WTC11 (cell line): ENCODE measurements at regions not wholly inside any gene's neighbourhood (a gene's known extent, or its start where the extent isn't known, plus 50 kb on each side); places are given as distances from the start of the nearest gene placed in this dataset.
"Not testable (repeated sequence)": the region's sequence is repeated elsewhere in the genome, so short reads cannot be mapped to it uniquely, and the experiment has no call there.

Experiments used
- ATAC-seq: fragments of 200-7000 bp; cut with Tn5 transposase; 2 replicates; pipeline ENCODE4 v1.10.0; 2021; ENCODE audit warnings: mild to moderate bottlenecking, moderate library complexity
- CTCF ChIA-PET: fragments of 300-600 bp; sonication (Branson Sonifier 250); formaldehyde crosslinking; loops from one replicate; lab custom pipeline; 2021; ENCODE audit warnings: antibody characterized with exemption; lab: Charles Lee
- POLR2A ChIA-PET: fragments of 350-600 bp; sonication (Branson Sonifier 250); formaldehyde crosslinking; loops from one replicate; lab custom pipeline; 2021; ENCODE audit warnings: antibody characterized with exemption; lab: Charles Lee
- DNase-seq: peaks from one replicate; pipeline ENCODE4 v3.0.0; 2021; ENCODE audit warnings: low spot score
- H3K27ac Mint-ChIP-seq: 2 replicates; pipeline ENCODE4 v1.8.0; 2021; ENCODE audit warnings: mixed read lengths
- H3K27me3 Mint-ChIP-seq: 2 replicates; pipeline ENCODE4 v1.8.0; 2021; ENCODE audit warnings: low read depth, mild to moderate bottlenecking, moderate library complexity, mixed read lengths
- H3K36me3 Mint-ChIP-seq: 2 replicates; pipeline ENCODE4 v1.8.0; 2021; ENCODE audit warnings: mixed read lengths
- H3K4me1 Mint-ChIP-seq: 2 replicates; pipeline ENCODE4 v1.8.0; 2022; ENCODE audit warnings: mixed read lengths
- H3K4me3 Mint-ChIP-seq: 2 replicates; pipeline ENCODE4 v1.8.0; 2021; ENCODE audit warnings: mild to moderate bottlenecking, moderate library complexity, mixed read lengths
- H3K9me3 Mint-ChIP-seq: 2 replicates; pipeline ENCODE4 v1.8.0; 2021; ENCODE audit warnings: mixed read lengths
- CBFB ChIP-seq: sonication (generic); formaldehyde crosslinking; IDR thresholded peaks from 2 replicates; pipeline ENCODE4 v1.8.1; 2022; ENCODE audit warnings: mild to moderate bottlenecking, low read depth, missing genetic modification reagents
- FOXJ3 ChIP-seq: sonication (generic); formaldehyde crosslinking; IDR thresholded peaks from 2 replicates; pipeline ENCODE4 v1.9.0; 2021; ENCODE audit warnings: missing genetic modification reagents, mild to moderate bottlenecking, borderline replicate concordance
- GABPB1 ChIP-seq: sonication (generic); formaldehyde crosslinking; IDR thresholded peaks from 2 replicates; pipeline ENCODE4 v1.8.1; 2023; ENCODE audit warnings: mild to moderate bottlenecking, missing genetic modification reagents
- KAT7 ChIP-seq: sonication (generic); formaldehyde crosslinking; IDR thresholded peaks from 2 replicates; pipeline ENCODE4 v1.8.1; 2023; ENCODE audit warnings: missing genetic modification reagents, mild to moderate bottlenecking, borderline replicate concordance
- NR3C1 ChIP-seq: sonication (generic); formaldehyde crosslinking; conservative IDR thresholded peaks from 2 replicates; pipeline ENCODE4 v1.8.1; 2023; ENCODE audit warnings: low read depth, mild to moderate bottlenecking, missing genetic modification reagents
- SOX15 ChIP-seq: fragments of 250-450 bp; sonication (Bioruptor Pico); IDR thresholded peaks from 2 replicates; pipeline ENCODE4 v1.9.0; 2021; ENCODE audit warnings: mild to moderate bottlenecking
- ZBTB21 ChIP-seq: sonication (generic); formaldehyde crosslinking; IDR thresholded peaks from 2 replicates; pipeline ENCODE4 v1.8.1; 2023; ENCODE audit warnings: mild to moderate bottlenecking, missing genetic modification reagents, borderline replicate concordance
- ZNF138 ChIP-seq: sonication (generic); formaldehyde crosslinking; conservative IDR thresholded peaks from 2 replicates; pipeline ENCODE4 v1.8.1; 2022; ENCODE audit warnings: mild to moderate bottlenecking, moderate library complexity, missing genetic modification reagents
- ZNF232 ChIP-seq: sonication (generic); formaldehyde crosslinking; IDR thresholded peaks from 2 replicates; pipeline ENCODE4 v1.8.0; 2022; ENCODE audit warnings: mild to moderate bottlenecking, missing genetic modification reagents
- ZNF416 ChIP-seq: fragments of 250-450 bp; sonication (Bioruptor Pico); IDR thresholded peaks from 2 replicates; pipeline ENCODE4 v1.9.0; 2021; ENCODE audit warnings: mild to moderate bottlenecking, inconsistent platforms
- TF ChIP-seq, protein P1 (sequence below): sonication (generic); formaldehyde crosslinking; IDR thresholded peaks from 2 replicates; pipeline ENCODE4 v1.8.1; 2022; ENCODE audit warnings: mild to moderate bottlenecking, missing genetic modification reagents, moderate library complexity, borderline replicate concordance
- TF ChIP-seq, protein P2 (sequence below): sonication (generic); formaldehyde crosslinking; IDR thresholded peaks from 2 replicates; pipeline ENCODE4 v1.8.0; 2022; ENCODE audit warnings: missing genetic modification reagents
- TF ChIP-seq, protein P3 (sequence below): fragments of 250-450 bp; sonication (Bioruptor Pico); IDR thresholded peaks from 2 replicates; pipeline ENCODE4 v1.8.0; 2021; ENCODE audit warnings: mild to moderate bottlenecking
- TF ChIP-seq, protein P4 (sequence below): sonication (generic); formaldehyde crosslinking; IDR thresholded peaks from 2 replicates; pipeline ENCODE4 v1.8.1; 2023; ENCODE audit warnings: mild to moderate bottlenecking, missing genetic modification reagents
- TF ChIP-seq, protein P5 (sequence below): fragments of 250-450 bp; sonication (Bioruptor Pico); IDR thresholded peaks from 2 replicates; pipeline ENCODE4 v1.9.0; 2021; ENCODE audit warnings: mild to moderate bottlenecking
- TF ChIP-seq, protein P6 (sequence below): fragments of 200-600 bp; IDR thresholded peaks from 2 replicates; pipeline ENCODE4 v1.8.0; 2022; ENCODE audit warnings: antibody characterized with exemption
- TF ChIP-seq, protein P7 (sequence below): sonication (generic); formaldehyde crosslinking; IDR thresholded peaks from 2 replicates; pipeline ENCODE4 v1.8.0; 2023; ENCODE audit warnings: mild to moderate bottlenecking, missing genetic modification reagents

DNA sequence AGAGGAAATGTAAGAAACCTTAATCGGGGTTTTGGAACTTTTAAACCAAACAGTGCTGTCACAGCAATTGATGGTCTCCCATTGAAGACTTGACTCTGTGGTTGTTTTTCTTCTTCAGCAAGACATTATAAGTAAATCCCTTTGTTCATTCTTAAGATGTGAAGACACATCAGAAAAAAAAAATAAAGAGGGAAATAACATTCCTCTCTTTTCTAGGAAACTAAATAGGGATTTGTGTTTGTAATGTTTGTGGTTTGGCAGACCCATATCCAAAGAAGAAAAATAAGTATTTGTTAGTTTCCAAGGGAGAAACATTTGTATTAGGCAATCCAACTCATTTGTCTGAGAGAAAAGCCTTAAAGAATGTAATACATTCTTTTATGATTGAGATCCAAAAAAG lies 359.9 kb downstream of the DSC3 start (continued):
- TF ChIP-seq, protein P1, sequence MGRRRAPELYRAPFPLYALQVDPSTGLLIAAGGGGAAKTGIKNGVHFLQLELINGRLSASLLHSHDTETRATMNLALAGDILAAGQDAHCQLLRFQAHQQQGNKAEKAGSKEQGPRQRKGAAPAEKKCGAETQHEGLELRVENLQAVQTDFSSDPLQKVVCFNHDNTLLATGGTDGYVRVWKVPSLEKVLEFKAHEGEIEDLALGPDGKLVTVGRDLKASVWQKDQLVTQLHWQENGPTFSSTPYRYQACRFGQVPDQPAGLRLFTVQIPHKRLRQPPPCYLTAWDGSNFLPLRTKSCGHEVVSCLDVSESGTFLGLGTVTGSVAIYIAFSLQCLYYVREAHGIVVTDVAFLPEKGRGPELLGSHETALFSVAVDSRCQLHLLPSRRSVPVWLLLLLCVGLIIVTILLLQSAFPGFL: no peak
- TF ChIP-seq SOX15 (CRISPR knock-in tag) (no peak), CBFB (no peak), ZBTB21 (CRISPR knock-in tag) (no peak)
- TF ChIP-seq, protein P2, sequence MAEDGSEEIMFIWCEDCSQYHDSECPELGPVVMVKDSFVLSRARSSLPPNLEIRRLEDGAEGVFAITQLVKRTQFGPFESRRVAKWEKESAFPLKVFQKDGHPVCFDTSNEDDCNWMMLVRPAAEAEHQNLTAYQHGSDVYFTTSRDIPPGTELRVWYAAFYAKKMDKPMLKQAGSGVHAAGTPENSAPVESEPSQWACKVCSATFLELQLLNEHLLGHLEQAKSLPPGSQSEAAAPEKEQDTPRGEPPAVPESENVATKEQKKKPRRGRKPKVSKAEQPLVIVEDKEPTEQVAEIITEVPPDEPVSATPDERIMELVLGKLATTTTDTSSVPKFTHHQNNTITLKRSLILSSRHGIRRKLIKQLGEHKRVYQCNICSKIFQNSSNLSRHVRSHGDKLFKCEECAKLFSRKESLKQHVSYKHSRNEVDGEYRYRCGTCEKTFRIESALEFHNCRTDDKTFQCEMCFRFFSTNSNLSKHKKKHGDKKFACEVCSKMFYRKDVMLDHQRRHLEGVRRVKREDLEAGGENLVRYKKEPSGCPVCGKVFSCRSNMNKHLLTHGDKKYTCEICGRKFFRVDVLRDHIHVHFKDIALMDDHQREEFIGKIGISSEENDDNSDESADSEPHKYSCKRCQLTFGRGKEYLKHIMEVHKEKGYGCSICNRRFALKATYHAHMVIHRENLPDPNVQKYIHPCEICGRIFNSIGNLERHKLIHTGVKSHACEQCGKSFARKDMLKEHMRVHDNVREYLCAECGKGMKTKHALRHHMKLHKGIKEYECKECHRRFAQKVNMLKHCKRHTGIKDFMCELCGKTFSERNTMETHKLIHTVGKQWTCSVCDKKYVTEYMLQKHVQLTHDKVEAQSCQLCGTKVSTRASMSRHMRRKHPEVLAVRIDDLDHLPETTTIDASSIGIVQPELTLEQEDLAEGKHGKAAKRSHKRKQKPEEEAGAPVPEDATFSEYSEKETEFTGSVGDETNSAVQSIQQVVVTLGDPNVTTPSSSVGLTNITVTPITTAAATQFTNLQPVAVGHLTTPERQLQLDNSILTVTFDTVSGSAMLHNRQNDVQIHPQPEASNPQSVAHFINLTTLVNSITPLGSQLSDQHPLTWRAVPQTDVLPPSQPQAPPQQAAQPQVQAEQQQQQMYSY (CRISPR knock-in tag): no peak
- TF ChIP-seq, protein P3, sequence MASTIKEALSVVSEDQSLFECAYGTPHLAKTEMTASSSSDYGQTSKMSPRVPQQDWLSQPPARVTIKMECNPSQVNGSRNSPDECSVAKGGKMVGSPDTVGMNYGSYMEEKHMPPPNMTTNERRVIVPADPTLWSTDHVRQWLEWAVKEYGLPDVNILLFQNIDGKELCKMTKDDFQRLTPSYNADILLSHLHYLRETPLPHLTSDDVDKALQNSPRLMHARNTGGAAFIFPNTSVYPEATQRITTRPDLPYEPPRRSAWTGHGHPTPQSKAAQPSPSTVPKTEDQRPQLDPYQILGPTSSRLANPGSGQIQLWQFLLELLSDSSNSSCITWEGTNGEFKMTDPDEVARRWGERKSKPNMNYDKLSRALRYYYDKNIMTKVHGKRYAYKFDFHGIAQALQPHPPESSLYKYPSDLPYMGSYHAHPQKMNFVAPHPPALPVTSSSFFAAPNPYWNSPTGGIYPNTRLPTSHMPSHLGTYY: no peak
- TF ChIP-seq, protein P4, sequence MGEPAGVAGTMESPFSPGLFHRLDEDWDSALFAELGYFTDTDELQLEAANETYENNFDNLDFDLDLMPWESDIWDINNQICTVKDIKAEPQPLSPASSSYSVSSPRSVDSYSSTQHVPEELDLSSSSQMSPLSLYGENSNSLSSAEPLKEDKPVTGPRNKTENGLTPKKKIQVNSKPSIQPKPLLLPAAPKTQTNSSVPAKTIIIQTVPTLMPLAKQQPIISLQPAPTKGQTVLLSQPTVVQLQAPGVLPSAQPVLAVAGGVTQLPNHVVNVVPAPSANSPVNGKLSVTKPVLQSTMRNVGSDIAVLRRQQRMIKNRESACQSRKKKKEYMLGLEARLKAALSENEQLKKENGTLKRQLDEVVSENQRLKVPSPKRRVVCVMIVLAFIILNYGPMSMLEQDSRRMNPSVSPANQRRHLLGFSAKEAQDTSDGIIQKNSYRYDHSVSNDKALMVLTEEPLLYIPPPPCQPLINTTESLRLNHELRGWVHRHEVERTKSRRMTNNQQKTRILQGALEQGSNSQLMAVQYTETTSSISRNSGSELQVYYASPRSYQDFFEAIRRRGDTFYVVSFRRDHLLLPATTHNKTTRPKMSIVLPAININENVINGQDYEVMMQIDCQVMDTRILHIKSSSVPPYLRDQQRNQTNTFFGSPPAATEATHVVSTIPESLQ (CRISPR knock-in tag): no peak

DNA sequence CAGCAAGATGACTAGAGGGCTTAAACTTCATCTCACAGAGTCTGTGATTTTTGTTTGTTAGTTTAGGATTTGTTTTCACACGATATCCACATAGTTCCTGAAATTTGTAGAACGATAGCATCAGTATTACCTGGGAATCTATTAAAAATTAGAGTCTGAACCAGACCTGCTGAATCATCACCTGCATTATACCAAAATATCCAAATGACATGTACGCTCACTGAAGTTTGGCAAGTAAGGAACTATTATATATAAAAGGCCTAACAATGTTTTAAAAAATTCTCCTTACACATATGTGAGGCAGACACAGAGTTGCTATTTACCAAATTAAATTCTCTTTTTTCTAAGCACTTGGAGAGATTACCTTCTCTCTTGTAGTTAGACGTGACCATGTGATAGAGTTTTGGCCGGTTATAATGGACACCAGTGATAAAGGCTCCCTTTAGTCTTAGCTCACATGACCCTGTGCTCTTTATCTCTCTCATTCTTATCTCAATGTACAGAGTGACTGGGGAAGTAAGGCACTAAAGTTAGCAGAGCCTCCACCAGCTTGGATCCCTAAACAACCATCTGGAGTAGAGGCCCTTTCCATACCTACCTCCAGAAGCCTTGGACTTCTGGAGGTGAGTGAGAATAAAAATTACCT lies 363.1 kb downstream of the DSC3 start:
- CTCF ChIA-PET: no interaction called here
- TF ChIP-seq ZNF232 (CRISPR knock-in tag): no peak
- ATAC-seq: no peak
- Mint-ChIP-seq H3K27ac (no peak overlapping the region), H3K36me3 (no peaks in the 10 kb centered on the region), H3K4me1 (no peaks in the 10 kb centered on the region; the same call in 1 of the 2 replicates), H3K9me3 (no peaks in the 10 kb centered on the region), H3K27me3 (no peaks in the 10 kb centered on the region), H3K4me3 (no peak overlapping the region)
- no peak for DNase-seq
- POLR2A ChIA-PET: no interaction called here

DNA sequence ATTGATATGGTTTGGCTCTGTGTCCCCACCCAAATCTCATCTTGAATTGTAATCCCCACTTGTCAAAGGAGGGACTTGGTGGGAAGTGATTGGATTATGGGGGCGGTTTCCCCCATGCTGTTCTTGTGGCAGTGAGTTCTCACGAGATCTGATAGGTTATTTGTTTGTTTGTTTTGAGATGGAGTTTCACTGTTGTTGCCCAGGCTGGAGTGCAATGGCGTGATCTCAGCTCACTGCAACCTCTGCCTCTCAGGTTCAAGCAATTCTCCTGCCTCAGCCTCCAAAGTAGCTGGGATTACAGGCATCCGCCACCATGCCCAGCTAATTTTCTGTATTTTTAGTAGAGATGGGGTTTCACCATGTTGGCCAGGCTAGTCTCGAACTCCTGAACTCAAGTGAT lies 364.7 kb downstream of the DSC3 start:
- ATAC-seq, H3K9me3 Mint-ChIP-seq, DNase-seq, H3K4me1 Mint-ChIP-seq, POLR2A ChIA-PET, H3K36me3 Mint-ChIP-seq, H3K27ac Mint-ChIP-seq, H3K27me3 Mint-ChIP-seq, H3K4me3 Mint-ChIP-seq, CTCF ChIA-PET: not testable (repeated sequence)

DNA sequence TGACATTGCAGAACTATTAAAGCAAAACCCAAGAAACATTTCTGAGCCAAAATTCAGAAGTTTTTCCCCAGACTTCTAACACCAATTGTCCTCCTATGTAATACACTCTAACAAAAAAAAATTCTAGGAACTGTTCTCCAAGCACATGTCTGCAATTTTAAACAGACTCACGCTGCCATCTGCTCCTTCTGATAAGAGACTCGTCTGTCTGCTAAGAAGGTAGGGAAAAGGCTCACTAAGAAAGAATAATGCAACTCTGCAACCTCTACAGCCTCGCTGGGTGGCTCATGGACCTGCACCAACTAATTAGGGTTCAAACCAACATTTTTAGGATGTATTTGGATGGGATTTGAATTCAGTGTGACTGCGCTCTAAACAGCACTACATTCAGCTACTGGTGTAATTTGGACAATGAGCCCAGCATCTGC lies 366.5 kb downstream of the DSC3 start:
- CTCF ChIA-PET: no interaction called here
- DNase-seq (no peak), ATAC-seq (no peak)
- POLR2A ChIA-PET: no interaction called here
- no peaks in the 10 kb centered on the region for H3K27me3 Mint-ChIP-seq
- H3K4me1 Mint-ChIP-seq: no peaks in the 10 kb centered on the region
- no peak overlapping the region for H3K4me3 Mint-ChIP-seq
- H3K27ac Mint-ChIP-seq: no peak overlapping the region
- peaks cover 16% of the 10 kb centered on the region for H3K9me3 Mint-ChIP-seq
- H3K36me3 Mint-ChIP-seq: peaks cover 12% of the 10 kb centered on the region
- TF ChIP-seq, protein P5, sequence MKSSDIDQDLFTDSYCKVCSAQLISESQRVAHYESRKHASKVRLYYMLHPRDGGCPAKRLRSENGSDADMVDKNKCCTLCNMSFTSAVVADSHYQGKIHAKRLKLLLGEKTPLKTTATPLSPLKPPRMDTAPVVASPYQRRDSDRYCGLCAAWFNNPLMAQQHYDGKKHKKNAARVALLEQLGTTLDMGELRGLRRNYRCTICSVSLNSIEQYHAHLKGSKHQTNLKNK: no peak
- TF ChIP-seq FOXJ3 (CRISPR knock-in tag) (no peak), ZNF416 (CRISPR knock-in tag) (no peak), ZNF138 (no peak), KAT7 (CRISPR knock-in tag) (no peak), NR3C1 (CRISPR knock-in tag) (no peak), GABPB1 (CRISPR knock-in tag) (no peak)
- TF ChIP-seq, protein P6, sequence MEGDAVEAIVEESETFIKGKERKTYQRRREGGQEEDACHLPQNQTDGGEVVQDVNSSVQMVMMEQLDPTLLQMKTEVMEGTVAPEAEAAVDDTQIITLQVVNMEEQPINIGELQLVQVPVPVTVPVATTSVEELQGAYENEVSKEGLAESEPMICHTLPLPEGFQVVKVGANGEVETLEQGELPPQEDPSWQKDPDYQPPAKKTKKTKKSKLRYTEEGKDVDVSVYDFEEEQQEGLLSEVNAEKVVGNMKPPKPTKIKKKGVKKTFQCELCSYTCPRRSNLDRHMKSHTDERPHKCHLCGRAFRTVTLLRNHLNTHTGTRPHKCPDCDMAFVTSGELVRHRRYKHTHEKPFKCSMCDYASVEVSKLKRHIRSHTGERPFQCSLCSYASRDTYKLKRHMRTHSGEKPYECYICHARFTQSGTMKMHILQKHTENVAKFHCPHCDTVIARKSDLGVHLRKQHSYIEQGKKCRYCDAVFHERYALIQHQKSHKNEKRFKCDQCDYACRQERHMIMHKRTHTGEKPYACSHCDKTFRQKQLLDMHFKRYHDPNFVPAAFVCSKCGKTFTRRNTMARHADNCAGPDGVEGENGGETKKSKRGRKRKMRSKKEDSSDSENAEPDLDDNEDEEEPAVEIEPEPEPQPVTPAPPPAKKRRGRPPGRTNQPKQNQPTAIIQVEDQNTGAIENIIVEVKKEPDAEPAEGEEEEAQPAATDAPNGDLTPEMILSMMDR: no peak
- TF ChIP-seq, protein P7, sequence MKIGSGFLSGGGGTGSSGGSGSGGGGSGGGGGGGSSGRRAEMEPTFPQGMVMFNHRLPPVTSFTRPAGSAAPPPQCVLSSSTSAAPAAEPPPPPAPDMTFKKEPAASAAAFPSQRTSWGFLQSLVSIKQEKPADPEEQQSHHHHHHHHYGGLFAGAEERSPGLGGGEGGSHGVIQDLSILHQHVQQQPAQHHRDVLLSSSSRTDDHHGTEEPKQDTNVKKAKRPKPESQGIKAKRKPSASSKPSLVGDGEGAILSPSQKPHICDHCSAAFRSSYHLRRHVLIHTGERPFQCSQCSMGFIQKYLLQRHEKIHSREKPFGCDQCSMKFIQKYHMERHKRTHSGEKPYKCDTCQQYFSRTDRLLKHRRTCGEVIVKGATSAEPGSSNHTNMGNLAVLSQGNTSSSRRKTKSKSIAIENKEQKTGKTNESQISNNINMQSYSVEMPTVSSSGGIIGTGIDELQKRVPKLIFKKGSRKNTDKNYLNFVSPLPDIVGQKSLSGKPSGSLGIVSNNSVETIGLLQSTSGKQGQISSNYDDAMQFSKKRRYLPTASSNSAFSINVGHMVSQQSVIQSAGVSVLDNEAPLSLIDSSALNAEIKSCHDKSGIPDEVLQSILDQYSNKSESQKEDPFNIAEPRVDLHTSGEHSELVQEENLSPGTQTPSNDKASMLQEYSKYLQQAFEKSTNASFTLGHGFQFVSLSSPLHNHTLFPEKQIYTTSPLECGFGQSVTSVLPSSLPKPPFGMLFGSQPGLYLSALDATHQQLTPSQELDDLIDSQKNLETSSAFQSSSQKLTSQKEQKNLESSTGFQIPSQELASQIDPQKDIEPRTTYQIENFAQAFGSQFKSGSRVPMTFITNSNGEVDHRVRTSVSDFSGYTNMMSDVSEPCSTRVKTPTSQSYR: no peak
